SK-N-SH (cell line): ENCODE measurements at regions not wholly inside any gene's neighbourhood (a gene's known extent, or its start where the extent isn't known, plus 50 kb on each side); places are given as distances from the start of the nearest gene placed in this dataset.

Experiments
- CTCF ChIA-PET: fragments of 300-600, 350-600 bp; formaldehyde crosslinking; extraction: SDS; loops from one replicate; lab custom pipeline; 2021; lab: Yijun Ruan, JAX
- POLR2A ChIA-PET: fragments of 350-600 bp; sonication (Branson Sonifier 250); formaldehyde crosslinking; extraction: SDS; loops from one replicate; lab custom pipeline; 2020; ENCODE audit warnings: antibody characterized with exemption, inconsistent platforms; lab: Yijun Ruan, JAX
- DNase-seq: peaks from one replicate; pipeline ENCODE4 v3.0.0; 2012
- H2AFZ ChIP-seq: fragments of 200-600 bp; sonication (generic); 2 replicates; pipeline ENCODE4 v1.8.1; 2016; ENCODE audit warnings: antibody characterized with exemption, mild to moderate bottlenecking, low read depth
- H3F3A ChIP-seq: fragments of 200-600 bp; sonication (generic); replicated peaks from 2 replicates; pipeline ENCODE3; 2016; ENCODE audit warnings: antibody characterized with exemption, mild to moderate bottlenecking; ENCODE audit not compliant: insufficient read depth
- H3K27ac ChIP-seq, 2 experiments: fragments of 200-500 bp in 1 of 2; fragments of 200-600 bp in 1 of 2; sonication (Bioruptor generic) in 1 of 2; sonication (generic), shearing (Covaris generic) in 1 of 2; 2 replicates each; pipeline versions ENCODE4 v1.5.1 to v1.6.1; 2014 to 2016; ENCODE audit warnings: low read depth in 2 of 2, inconsistent platforms in 1 of 2, low read length in 1 of 2, mild to moderate bottlenecking in 1 of 2, mixed read lengths in 1 of 2
- H3K27me3 ChIP-seq: fragments of 200-600 bp; sonication (generic), shearing (Covaris generic); 2 replicates; pipeline ENCODE4 v1.6.1; 2016; ENCODE audit warnings: mixed run types; ENCODE audit not compliant: insufficient read depth
- H3K36me3 ChIP-seq, 2 experiments: fragments of 200-500 bp in 1 of 2; fragments of 200-600 bp in 1 of 2; sonication (Bioruptor generic) in 1 of 2; sonication (generic) in 1 of 2; replicated peaks in 1 of 2; 2 replicates each; pipeline versions ENCODE3 to v1.5.1; 2014 to 2016; ENCODE audit warnings: low read length in 1 of 2, mild to moderate bottlenecking in 1 of 2; ENCODE audit not compliant: insufficient read depth in 2 of 2, control insufficient read depth in 1 of 2
- H3K4me1 ChIP-seq, 2 experiments: fragments of 200-500 bp in 1 of 2; fragments of 200-600 bp in 1 of 2; sonication (Bioruptor generic) in 1 of 2; sonication (generic), shearing (Covaris generic) in 1 of 2; 2 replicates each; pipeline versions ENCODE4 v1.5.1 to v1.6.1; 2014 to 2016; ENCODE audit warnings: low read depth in 1 of 2, low read length in 1 of 2, mixed run types in 1 of 2; ENCODE audit not compliant: insufficient read depth in 2 of 2, control insufficient read depth in 1 of 2
- H3K4me2 ChIP-seq: fragments of 200-600 bp; sonication (generic), shearing (Covaris generic); 2 replicates; pipeline ENCODE4 v1.6.1; 2017; ENCODE audit warnings: mixed run types
- H3K4me3 ChIP-seq, 2 experiments: fragments of 200-500 bp in 1 of 2; fragments of 200-600 bp in 1 of 2; sonication (Bioruptor generic) in 1 of 2; sonication (generic), shearing (Covaris generic) in 1 of 2; 2 replicates each; pipeline versions ENCODE4 v1.5.1 to v1.8.1; 2014 to 2016; ENCODE audit warnings: low read depth in 2 of 2, inconsistent platforms in 1 of 2, low read length in 1 of 2, mild to moderate bottlenecking in 1 of 2, mixed read lengths in 1 of 2, moderate library complexity in 1 of 2
- H3K79me2 ChIP-seq: fragments of 200-600 bp; sonication (generic); 2 replicates; pipeline ENCODE4 v1.8.1; 2017; ENCODE audit warnings: mild to moderate bottlenecking; ENCODE audit not compliant: insufficient read depth
- H3K9ac ChIP-seq: fragments of 200-600 bp; sonication (generic); 2 replicates; pipeline ENCODE4 v1.6.1; 2017; ENCODE audit warnings: mixed run types
- H3K9me2 ChIP-seq: fragments of 200-600 bp; sonication (generic); 2 replicates; pipeline ENCODE4 v1.6.1; 2017; ENCODE audit warnings: mixed run types
- H3K9me3 ChIP-seq: fragments of 200-600 bp; sonication (generic); 2 replicates; pipeline ENCODE4 v1.6.1; 2017; ENCODE audit warnings: mixed run types, mild to moderate bottlenecking, moderate library complexity
- H4K20me1 ChIP-seq: fragments of 200-600 bp; sonication (generic); 2 replicates; pipeline ENCODE4 v1.6.1; 2017; ENCODE audit warnings: mild to moderate bottlenecking, mixed run types; ENCODE audit not compliant: insufficient read depth
- CHD2 ChIP-seq: fragments of 150-350 bp; IDR thresholded peaks from 2 replicates; pipeline ENCODE4 v1.6.1; 2018; ENCODE audit warnings: low read length; ENCODE audit not compliant: partially characterized antibody
- EP300 ChIP-seq, 2 experiments: IDR thresholded peaks; 2 replicates each; pipeline versions ENCODE4 v1.4.0 to v1.6.1; 2012; ENCODE audit warnings: borderline replicate concordance in 1 of 2, low read depth in 1 of 2, low read length in 1 of 2
- EZH2phosphoT487 ChIP-seq: fragments of 200-600 bp; sonication (generic); IDR thresholded peaks from 2 replicates; pipeline ENCODE4 v1.6.1; 2017; ENCODE audit warnings: low read depth, mixed run types, mild to moderate bottlenecking, antibody characterized with exemption, moderate library complexity, borderline replicate concordance
- FOSL2 ChIP-seq: IDR thresholded peaks from 2 replicates; pipeline ENCODE4 v1.4.0; 2012; ENCODE audit warnings: low read depth, mild to moderate bottlenecking, moderate library complexity, borderline replicate concordance
- FOXJ3 ChIP-seq: sonication (generic); formaldehyde crosslinking; IDR thresholded peaks from 2 replicates; pipeline ENCODE4 v1.5.1; 2020; ENCODE audit warnings: mild to moderate bottlenecking, missing genetic modification reagents
- GATA2 ChIP-seq: sonication (generic); formaldehyde crosslinking; IDR thresholded peaks from 2 replicates; pipeline ENCODE4 v1.5.0; 2020; ENCODE audit warnings: mild to moderate bottlenecking, missing genetic modification reagents
- JUND ChIP-seq: IDR thresholded peaks from 2 replicates; pipeline ENCODE4 v1.4.0; 2012
- MEF2A ChIP-seq: IDR thresholded peaks from 2 replicates; pipeline ENCODE4 v1.4.0; 2012; ENCODE audit warnings: low read depth, borderline replicate concordance
- NFIC ChIP-seq: IDR thresholded peaks from 2 replicates; pipeline ENCODE4 v1.4.0; 2012; ENCODE audit warnings: borderline replicate concordance
- NRF1 ChIP-seq: IDR thresholded peaks from 2 replicates; pipeline ENCODE4 v1.6.1; 2012; ENCODE audit warnings: low read depth, mild to moderate bottlenecking, low read length
- PBX3 ChIP-seq: IDR thresholded peaks from 2 replicates; pipeline ENCODE4; 2012
- RAD21 ChIP-seq: IDR thresholded peaks from 2 replicates; pipeline ENCODE4 v1.6.1; 2012; ENCODE audit warnings: mild to moderate bottlenecking, low read length
- RCOR1 ChIP-seq: fragments of 150-350 bp; IDR thresholded peaks from 2 replicates; pipeline ENCODE4 v1.6.1; 2017; ENCODE audit warnings: antibody characterized with exemption, low read length
- RXRA ChIP-seq: IDR thresholded peaks from 2 replicates; pipeline ENCODE4 v1.4.0; 2012; ENCODE audit warnings: low read depth, mild to moderate bottlenecking, borderline replicate concordance
- SIN3A ChIP-seq: IDR thresholded peaks from 2 replicates; pipeline ENCODE4 v1.6.1; 2012; ENCODE audit warnings: low read depth, mild to moderate bottlenecking, low read length, moderate library complexity, borderline replicate concordance
- SMC3 ChIP-seq: IDR thresholded peaks from 2 replicates; pipeline ENCODE4 v1.6.1; 2012; ENCODE audit warnings: low read depth, low read length, improper control_type of control experiment
- TCF12 ChIP-seq: IDR thresholded peaks from 2 replicates; pipeline ENCODE4 v1.4.0; 2012
- TEAD4 ChIP-seq: IDR thresholded peaks from 2 replicates; pipeline ENCODE4 v1.4.0; 2012; ENCODE audit warnings: mild to moderate bottlenecking, borderline replicate concordance; ENCODE audit not compliant: insufficient read depth
- USF2 ChIP-seq: fragments of 150-350 bp; IDR thresholded peaks from 2 replicates; pipeline ENCODE4 v1.6.1; 2017; ENCODE audit warnings: antibody characterized with exemption, low read length, low read depth, borderline replicate concordance
- WGBS: methylation state at CpG from one replicate; pipeline ENCODE4 v1.1.6; 2017; ENCODE audit warnings: low lambda C conversion rate; 5-methylcytosine and 5-hydroxymethylcytosine counted together

GRCh38 chr15:36373550-36373949 is 205.9 kb upstream of the CDIN1 start:
- Histone ChIP-seq H2AFZ (no peak overlapping the region), H3K36me3 (no peaks in the 10 kb centered on the region), H3K4me1 (peaks cover 0 to 16% of the 10 kb centered on the region in 2 experiments; a peak in 2 of 4 replicates), H3K27me3 (no peaks in the 10 kb centered on the region)
- DNase-seq: no peak
- TF ChIP-seq FOXJ3: no peak
- no peak for TF ChIP-seq SMC3
- peak; percentile 71; the same call in 1 of the 2 replicates for TF ChIP-seq TCF12
- TF ChIP-seq EZH2phosphoT487: no peak
- TF ChIP-seq RXRA: peak; percentile 95
- no peak for TF ChIP-seq NRF1
- no peak for TF ChIP-seq SIN3A
- TF ChIP-seq CHD2: no peak
- peak; percentile 28 to 70; a peak in 2 of 4 replicates for TF ChIP-seq EP300 (IDR thresholded peaks at IDR 0.05; ENCODE audit: borderline replicate concordance in 1 of 2, low read depth in 1 of 2, low read length in 1 of 2)
- TF ChIP-seq PBX3: peak; percentile 72
- peak; percentile 56 for TF ChIP-seq JUND
- TF ChIP-seq FOSL2: peak; percentile 31; the same call in 1 of the 2 replicates
- TF ChIP-seq RAD21: no peak
- peak; percentile 39; the same call in 1 of the 2 replicates for TF ChIP-seq TEAD4
- no peak for TF ChIP-seq USF2
- TF ChIP-seq MEF2A: no peak
- TF ChIP-seq NFIC: 0 out of 2 replicates have a peak, but pooled peaks have one; percentile 28
- TF ChIP-seq, all 33 proteins: peak for 8
- Histone ChIP-seq H3K4me2 (no peak overlapping the region), H3K4me3 (no peak overlapping the region), H3F3A (peaks cover 28% of the 10 kb centered on the region), H3K9me2 (no peaks in the 10 kb centered on the region), H3K9me3 (0 out of 2 replicates have a peak, but pooled peaks cover 4% of the 10 kb centered on the region), H3K27ac (no peak overlapping the region), H3K9ac (no peak overlapping the region), H3K79me2 (no peaks in the 10 kb centered on the region), H4K20me1 (no peaks in the 10 kb centered on the region)
- ChIA-PET CTCF (interaction anchor here (0.7 kb wide), 1 partner anchor 1105 kb away, joined by 4 read pairs; no protein-coding TSS in a partner anchor), POLR2A (no interaction called here)
- WGBS: 43% methylated on average over 3 of the region's 3 CpGs

GRCh38 chr15:36389107-36389506 is 190.3 kb upstream of the CDIN1 start:
- Histone ChIP-seq H3K79me2 (no peaks in the 10 kb centered on the region), H3K4me3 (no peak overlapping the region), H3K9me3 (no peaks in the 10 kb centered on the region), H3K9me2 (no peaks in the 10 kb centered on the region; the same call in 1 of the 2 replicates), H3F3A (no peaks in the 10 kb centered on the region), H3K4me1 (peaks cover 0 to 5% of the 10 kb centered on the region in 2 experiments; a peak in 2 of 4 replicates), H3K4me2 (no peak overlapping the region), H3K27ac (no peak overlapping the region), H3K9ac (no peak overlapping the region), H4K20me1 (no peaks in the 10 kb centered on the region), H2AFZ (no peak overlapping the region), H3K36me3 (no peaks in the 10 kb centered on the region), H3K27me3 (no peaks in the 10 kb centered on the region)
- peak; percentile 42 for DNase-seq
- ChIA-PET CTCF (no interaction called here), POLR2A (no interaction called here)
- no peak for TF ChIP-seq TEAD4
- TF ChIP-seq RXRA: no peak
- TF ChIP-seq EP300 (IDR thresholded peaks at IDR 0.05; ENCODE audit: borderline replicate concordance in 1 of 2, low read depth in 1 of 2, low read length in 1 of 2): peak in 1 of 2 experiments; percentile 31; a peak in 1 of 4 replicates
- peak; percentile 64; the same call in 1 of the 2 replicates for TF ChIP-seq RCOR1
- peak; percentile 51; the same call in 1 of the 2 replicates for TF ChIP-seq GATA2 (CRISPR knock-in tag)
